ENCODE measurements at regions not wholly inside any gene's neighbourhood (a gene's known extent, or its start where the extent isn't known, plus 50 kb on each side); places are given as distances from the start of the nearest gene placed in this dataset.
"Not testable (repeated sequence)": the region's sequence is repeated elsewhere in the genome, so short reads cannot be mapped to it uniquely, and the experiment has no call there.

DNA sequence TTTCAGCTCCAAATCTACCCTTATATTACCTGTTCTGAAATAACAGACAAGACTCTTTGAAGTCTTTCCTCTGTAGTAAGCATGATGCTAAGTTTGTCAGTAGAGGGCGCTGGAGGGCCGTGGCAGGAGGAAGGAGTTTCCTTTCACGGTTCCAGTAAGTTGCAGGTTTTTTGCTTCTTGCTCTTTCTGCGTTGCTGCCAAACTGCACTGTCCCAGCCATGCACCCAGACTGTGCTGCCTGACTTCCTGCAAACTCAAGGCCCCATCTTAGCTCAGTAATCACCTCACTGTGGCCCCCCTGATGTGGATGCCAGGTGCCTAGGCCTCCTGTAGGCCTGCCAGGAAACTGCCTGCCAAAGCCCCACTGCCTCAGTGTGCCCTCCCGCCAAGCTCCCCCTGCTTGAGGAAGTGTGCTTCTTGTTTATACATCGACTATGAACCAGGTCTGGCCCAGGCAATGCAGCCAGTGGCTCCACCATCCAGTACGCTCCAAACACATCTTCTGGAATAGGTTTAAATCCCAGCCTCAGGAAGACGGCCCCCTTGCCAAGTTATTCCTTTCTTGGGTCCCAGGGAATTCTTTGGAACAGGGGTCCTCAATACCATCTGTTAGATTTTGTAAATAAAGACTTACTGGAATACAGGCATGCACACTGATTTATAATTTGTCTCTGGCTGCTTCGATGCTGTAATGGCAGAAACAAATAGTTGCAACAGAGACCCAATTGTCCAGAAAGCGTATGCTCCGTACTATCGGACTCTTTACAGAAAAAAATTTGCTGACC is 193.7 kb upstream of the LRIG3 start:
- no peak overlapping the region for H3K4me2 ChIP-seq (ENCODE audit: low read length)
- H3K4me1 ChIP-seq (ENCODE audit: insufficient read depth, low read length, poor library complexity, severe bottlenecking): no peaks in the 10 kb centered on the region
- H4K20me1 ChIP-seq (ENCODE audit: insufficient read depth, low read length): no peaks in the 10 kb centered on the region
- TF ChIP-seq, protein P1, sequence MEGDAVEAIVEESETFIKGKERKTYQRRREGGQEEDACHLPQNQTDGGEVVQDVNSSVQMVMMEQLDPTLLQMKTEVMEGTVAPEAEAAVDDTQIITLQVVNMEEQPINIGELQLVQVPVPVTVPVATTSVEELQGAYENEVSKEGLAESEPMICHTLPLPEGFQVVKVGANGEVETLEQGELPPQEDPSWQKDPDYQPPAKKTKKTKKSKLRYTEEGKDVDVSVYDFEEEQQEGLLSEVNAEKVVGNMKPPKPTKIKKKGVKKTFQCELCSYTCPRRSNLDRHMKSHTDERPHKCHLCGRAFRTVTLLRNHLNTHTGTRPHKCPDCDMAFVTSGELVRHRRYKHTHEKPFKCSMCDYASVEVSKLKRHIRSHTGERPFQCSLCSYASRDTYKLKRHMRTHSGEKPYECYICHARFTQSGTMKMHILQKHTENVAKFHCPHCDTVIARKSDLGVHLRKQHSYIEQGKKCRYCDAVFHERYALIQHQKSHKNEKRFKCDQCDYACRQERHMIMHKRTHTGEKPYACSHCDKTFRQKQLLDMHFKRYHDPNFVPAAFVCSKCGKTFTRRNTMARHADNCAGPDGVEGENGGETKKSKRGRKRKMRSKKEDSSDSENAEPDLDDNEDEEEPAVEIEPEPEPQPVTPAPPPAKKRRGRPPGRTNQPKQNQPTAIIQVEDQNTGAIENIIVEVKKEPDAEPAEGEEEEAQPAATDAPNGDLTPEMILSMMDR (conservative IDR thresholded peaks at IDR 0.05; ENCODE audit: low read length): peak; percentile 90
- no peak for TF ChIP-seq EZH2phosphoT487 (IDR thresholded peaks at IDR 0.05; ENCODE audit: borderline replicate concordance, low read depth, low read length)
- H3K4me3 ChIP-seq (ENCODE audit: low read depth, low read length, poor library complexity, severe bottlenecking): no peak overlapping the region
- H3K9me2 ChIP-seq (ENCODE audit: insufficient read depth, low read length): no peaks in the 10 kb centered on the region
- no peak overlapping the region for H3K27ac ChIP-seq (ENCODE audit: low read depth, low read length, poor library complexity, severe bottlenecking)
- peak; percentile 69 for DNase-seq (ENCODE audit: low spot score)
- H3K79me2 ChIP-seq (ENCODE audit: insufficient read depth, low read depth, low read length): no peaks in the 10 kb centered on the region
- ChIA-PET POLR2A (no interaction called here), CTCF (ENCODE audit: unreplicated experiment) (interaction anchor here (0.8 kb wide), 1 partner anchor 51 kb away, joined by 3 read pairs; no protein-coding TSS in a partner anchor)
- no peaks in the 10 kb centered on the region for H3K36me3 ChIP-seq (ENCODE audit: insufficient read depth, low read length)
- H3K9me3 ChIP-seq (ENCODE audit: low read length): no peaks in the 10 kb centered on the region
- no TSS peak for BruUV-seq (replicated peaks)
- 0 out of 2 replicates have a peak overlapping the region, but pooled peaks have one; percentile 76 for H2AFZ ChIP-seq (ENCODE audit: low read length)
- intact Hi-C loops (cut with micrococcal nuclease; ENCODE audit: unreplicated experiment): loop anchor here (2.0 kb wide), 1 partner anchor 37 kb away; no protein-coding TSS in a partner anchor

DNA sequence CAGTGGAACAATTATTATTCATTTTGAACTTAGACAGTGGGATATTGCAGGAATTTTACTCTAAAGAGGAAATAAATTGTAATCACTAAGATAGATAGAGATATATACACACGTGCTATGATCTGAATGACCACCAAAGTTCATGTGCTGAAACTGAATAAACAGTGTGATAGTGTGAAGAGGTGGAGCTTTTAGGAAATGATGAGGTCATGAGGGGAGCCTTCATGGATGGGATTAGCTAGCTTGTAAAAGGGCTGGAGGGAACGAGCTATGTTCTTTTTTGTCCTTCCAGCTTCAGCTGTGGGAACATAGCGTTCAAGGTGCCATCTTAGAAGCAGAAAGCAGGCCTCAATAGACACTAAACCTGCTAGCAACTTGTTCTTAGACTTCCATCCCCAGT is 191.5 kb upstream of the LRIG3 start:
- intact Hi-C loops (cut with micrococcal nuclease; ENCODE audit: unreplicated experiment): loop anchor here (2.0 kb wide), 1 partner anchor 39 kb away; no protein-coding TSS in a partner anchor
- H3K4me3 ChIP-seq (ENCODE audit: low read depth, low read length, poor library complexity, severe bottlenecking): no peak overlapping the region
- H3K9me2 ChIP-seq (ENCODE audit: insufficient read depth, low read length): no peaks in the 10 kb centered on the region
- no peaks in the 10 kb centered on the region for H3K4me1 ChIP-seq (ENCODE audit: insufficient read depth, low read length, poor library complexity, severe bottlenecking)
- CTCF ChIA-PET (ENCODE audit: unreplicated experiment): interaction anchor here (0.5 kb wide), 1 partner anchor 31 kb away, joined by 3 read pairs; no protein-coding TSS in a partner anchor
- no TSS peak for BruUV-seq (replicated peaks)
- H2AFZ ChIP-seq (ENCODE audit: low read length): no peak overlapping the region
- DNase-seq (ENCODE audit: low spot score): no peak
- TF ChIP-seq EZH2phosphoT487 (IDR thresholded peaks at IDR 0.05; ENCODE audit: borderline replicate concordance, low read depth, low read length): no peak
- TF ChIP-seq, protein P1 (conservative IDR thresholded peaks at IDR 0.05; ENCODE audit: low read length): no peak
- POLR2A ChIA-PET: no interaction called here
- H3K4me2 ChIP-seq (ENCODE audit: low read length): no peak overlapping the region
- no peaks in the 10 kb centered on the region for H3K79me2 ChIP-seq (ENCODE audit: insufficient read depth, low read depth, low read length)
- no peaks in the 10 kb centered on the region for H4K20me1 ChIP-seq (ENCODE audit: insufficient read depth, low read length)
- no peak overlapping the region for H3K27ac ChIP-seq (ENCODE audit: low read depth, low read length, poor library complexity, severe bottlenecking)
- no peaks in the 10 kb centered on the region for H3K36me3 ChIP-seq (ENCODE audit: insufficient read depth, low read length)
- no peaks in the 10 kb centered on the region for H3K9me3 ChIP-seq (ENCODE audit: low read length)

GRCh38 chr12:59108516-59108915 is 188.2 kb upstream of the LRIG3 start:
- H3K36me3 ChIP-seq (ENCODE audit: insufficient read depth, low read length); H2AFZ ChIP-seq (ENCODE audit: low read length); H4K20me1 ChIP-seq (ENCODE audit: insufficient read depth, low read length); H3K4me1 ChIP-seq (ENCODE audit: insufficient read depth, low read length, poor library complexity, severe bottlenecking); H3K9me2 ChIP-seq (ENCODE audit: insufficient read depth, low read length); H3K27ac ChIP-seq (ENCODE audit: low read depth, low read length, poor library complexity, severe bottlenecking); POLR2A ChIA-PET; CTCF ChIA-PET (ENCODE audit: unreplicated experiment); H3K79me2 ChIP-seq (ENCODE audit: insufficient read depth, low read depth, low read length); H3K4me3 ChIP-seq (ENCODE audit: low read depth, low read length, poor library complexity, severe bottlenecking); intact Hi-C loops (cut with micrococcal nuclease; ENCODE audit: unreplicated experiment); DNase-seq (ENCODE audit: low spot score); BruUV-seq (replicated peaks); H3K4me2 ChIP-seq (ENCODE audit: low read length); H3K9me3 ChIP-seq (ENCODE audit: low read length): not testable (repeated sequence)
